MM.1S (cell line): ENCODE measurements at regions not wholly inside any gene's neighbourhood (a gene's known extent, or its start where the extent isn't known, plus 50 kb on each side); places are given as distances from the start of the nearest gene placed in this dataset.

ENCODE experiments used
- CTCF ChIP-seq: fragments of 300-600 bp; sonication (generic); IDR thresholded peaks from 2 replicates; pipeline ENCODE4 v1.5.1; 2016; ENCODE audit warnings: antibody characterized with exemption, low read length, mixed read lengths
- EZH2 ChIP-seq: fragments of 300-600 bp; sonication (generic); optimal IDR thresholded peaks from 2 replicates; pipeline ENCODE3; 2017; ENCODE audit warnings: low read depth, mild to moderate bottlenecking, antibody characterized with exemption, low read length, mixed read lengths
- EZH2phosphoT487 ChIP-seq: fragments of 300-600 bp; sonication (generic); IDR thresholded peaks from 2 replicates; pipeline ENCODE4 v1.6.1; 2018; ENCODE audit warnings: antibody characterized with exemption, low read length

DNA sequence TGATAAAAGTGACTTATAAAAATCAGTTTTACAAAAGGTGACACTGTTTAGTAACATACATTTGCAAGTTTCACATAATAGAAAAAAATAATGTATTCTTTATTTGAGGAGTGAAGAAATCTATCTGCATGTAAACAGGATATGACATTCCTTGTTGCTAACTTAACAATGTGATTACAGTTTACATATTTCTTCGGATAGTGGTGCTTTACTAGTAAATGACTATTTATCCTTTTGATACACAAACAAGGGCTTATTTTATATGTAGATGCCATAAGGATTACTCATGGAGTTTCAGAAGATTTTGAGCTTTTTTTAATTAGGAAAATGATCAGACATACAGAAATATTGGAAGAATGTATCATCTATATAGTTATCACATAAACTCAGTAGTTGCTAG lies 126.5 kb downstream of the SLIT2 start:
- no peak for TF ChIP-seq EZH2phosphoT487
- no peak for TF ChIP-seq CTCF
- TF ChIP-seq EZH2 = no peak
